H1 (cell line): ENCODE measurements at regions not wholly inside any gene's neighbourhood (a gene's known extent, or its start where the extent isn't known, plus 50 kb on each side); places are given as distances from the start of the nearest gene placed in this dataset.

Source experiments
- CEBPB ChIP-seq: IDR thresholded peaks from 2 replicates; pipeline ENCODE4 v1.6.1; 2012; ENCODE audit warnings: low read depth, low read length
- EP300 ChIP-seq, 2 experiments: IDR thresholded peaks; 1 replicate in 1 of 2; 2 replicates in 1 of 2; pipeline ENCODE4 v1.6.1; 2011 to 2012; ENCODE audit warnings: low read depth in 2 of 2, low read length in 2 of 2, mild to moderate bottlenecking in 2 of 2, borderline replicate concordance in 1 of 2, inconsistent platforms in 1 of 2, moderate library complexity in 1 of 2
- JUN ChIP-seq: IDR thresholded peaks from 2 replicates; pipeline ENCODE4 v1.6.1; 2011; ENCODE audit warnings: low read depth, mild to moderate bottlenecking, improper control_type of control experiment, low read length
- POLR2A ChIP-seq, 2 experiments: IDR thresholded peaks; 1 replicate in 1 of 2; 2 replicates in 1 of 2; pipeline ENCODE4 v1.6.1; 2011; ENCODE audit warnings: low read depth in 2 of 2, low read length in 2 of 2, mild to moderate bottlenecking in 2 of 2; ENCODE audit errors: control extremely low read depth in 1 of 2
- POLR2AphosphoS5 ChIP-seq: IDR thresholded peaks from 2 replicates; pipeline ENCODE4 v1.6.1; 2011; ENCODE audit warnings: low read depth, low read length
- SIN3A ChIP-seq, 2 experiments: IDR thresholded peaks in 1 of 2; conservative IDR thresholded peaks in 1 of 2; 2 replicates each; pipeline ENCODE4 v1.6.1; 2011 to 2012; ENCODE audit warnings: low read length in 2 of 2, improper control_type of control experiment in 1 of 2, low read depth in 1 of 2, mild to moderate bottlenecking in 1 of 2
- SP1 ChIP-seq: IDR thresholded peaks from 2 replicates; pipeline ENCODE4 v1.6.1; 2011; ENCODE audit warnings: low read depth, low read length
- TCF12 ChIP-seq: IDR thresholded peaks from 2 replicates; pipeline ENCODE4 v1.6.1; 2011; ENCODE audit warnings: low read depth, mild to moderate bottlenecking, low read length
- TEAD4 ChIP-seq: IDR thresholded peaks from 2 replicates; pipeline ENCODE4 v1.6.1; 2012; ENCODE audit warnings: low read depth, low read length, inconsistent platforms, mixed read lengths
- YY1 ChIP-seq: IDR thresholded peaks from 2 replicates; pipeline ENCODE4 v1.6.1; 2011; ENCODE audit warnings: low read depth, mild to moderate bottlenecking, low read length
- TF ChIP-seq, protein P1 (sequence below), 3 experiments: IDR thresholded peaks; 1 replicate in 2 of 3; 2 replicates in 1 of 3; pipeline versions ENCODE4 v1.5.1 to v1.6.1; 2011; ENCODE audit warnings: low read length in 3 of 3, mild to moderate bottlenecking in 3 of 3, inconsistent platforms in 2 of 3, low read depth in 1 of 3, moderate library complexity in 1 of 3; ENCODE audit not compliant: insufficient read depth in 1 of 3; ENCODE audit errors: control extremely low read depth in 1 of 3
- TF ChIP-seq, protein P2 (sequence below): IDR thresholded peaks from 2 replicates; pipeline ENCODE4 v1.6.1; 2012; ENCODE audit warnings: low read length, inconsistent platforms

DNA sequence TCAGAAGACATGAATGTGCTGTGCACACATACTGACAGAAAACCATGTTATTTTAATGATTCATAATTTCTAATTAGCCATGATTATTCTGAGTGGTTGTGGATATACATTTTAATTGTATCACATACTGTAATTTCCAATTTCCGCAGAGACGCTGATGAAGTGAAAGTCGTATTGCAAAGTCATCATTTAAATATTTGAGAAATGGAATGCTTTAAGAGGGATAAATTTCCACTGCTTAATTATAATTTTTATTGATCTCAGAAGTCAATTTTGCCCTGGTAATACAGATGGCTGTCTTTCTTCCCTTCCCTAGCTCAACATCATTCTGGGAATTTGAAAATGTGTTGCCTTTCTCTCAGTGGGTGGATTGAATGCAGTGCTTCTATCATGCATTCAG, 819.3 kb downstream of the ROBO2 start:
- TF ChIP-seq POLR2A (IDR thresholded peaks at IDR 0.05; ENCODE audit: control extremely low read depth in 1 of 2, low read depth in 2 of 2, low read length in 2 of 2) (no peak), POLR2AphosphoS5 (no peak), SIN3A (conservative IDR thresholded peaks at IDR 0.05 in 1 of 2, IDR thresholded peaks at IDR 0.05 in 1 of 2; ENCODE audit: low read depth in 1 of 2, low read length in 2 of 2) (no peak), CEBPB (no peak), JUN (no peak), YY1 (no peak), SP1 (no peak), TEAD4 (no peak), TCF12 (no peak), EP300 (IDR thresholded peaks at IDR 0.05; ENCODE audit: borderline replicate concordance in 1 of 2, low read depth in 2 of 2, low read length in 2 of 2) (no peak)
- TF ChIP-seq, protein P1, sequence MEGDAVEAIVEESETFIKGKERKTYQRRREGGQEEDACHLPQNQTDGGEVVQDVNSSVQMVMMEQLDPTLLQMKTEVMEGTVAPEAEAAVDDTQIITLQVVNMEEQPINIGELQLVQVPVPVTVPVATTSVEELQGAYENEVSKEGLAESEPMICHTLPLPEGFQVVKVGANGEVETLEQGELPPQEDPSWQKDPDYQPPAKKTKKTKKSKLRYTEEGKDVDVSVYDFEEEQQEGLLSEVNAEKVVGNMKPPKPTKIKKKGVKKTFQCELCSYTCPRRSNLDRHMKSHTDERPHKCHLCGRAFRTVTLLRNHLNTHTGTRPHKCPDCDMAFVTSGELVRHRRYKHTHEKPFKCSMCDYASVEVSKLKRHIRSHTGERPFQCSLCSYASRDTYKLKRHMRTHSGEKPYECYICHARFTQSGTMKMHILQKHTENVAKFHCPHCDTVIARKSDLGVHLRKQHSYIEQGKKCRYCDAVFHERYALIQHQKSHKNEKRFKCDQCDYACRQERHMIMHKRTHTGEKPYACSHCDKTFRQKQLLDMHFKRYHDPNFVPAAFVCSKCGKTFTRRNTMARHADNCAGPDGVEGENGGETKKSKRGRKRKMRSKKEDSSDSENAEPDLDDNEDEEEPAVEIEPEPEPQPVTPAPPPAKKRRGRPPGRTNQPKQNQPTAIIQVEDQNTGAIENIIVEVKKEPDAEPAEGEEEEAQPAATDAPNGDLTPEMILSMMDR (IDR thresholded peaks at IDR 0.05; ENCODE audit: control extremely low read depth in 1 of 3, insufficient read depth in 1 of 3, low read depth in 1 of 3, low read length in 3 of 3), result no peak
- TF ChIP-seq, protein P2, sequence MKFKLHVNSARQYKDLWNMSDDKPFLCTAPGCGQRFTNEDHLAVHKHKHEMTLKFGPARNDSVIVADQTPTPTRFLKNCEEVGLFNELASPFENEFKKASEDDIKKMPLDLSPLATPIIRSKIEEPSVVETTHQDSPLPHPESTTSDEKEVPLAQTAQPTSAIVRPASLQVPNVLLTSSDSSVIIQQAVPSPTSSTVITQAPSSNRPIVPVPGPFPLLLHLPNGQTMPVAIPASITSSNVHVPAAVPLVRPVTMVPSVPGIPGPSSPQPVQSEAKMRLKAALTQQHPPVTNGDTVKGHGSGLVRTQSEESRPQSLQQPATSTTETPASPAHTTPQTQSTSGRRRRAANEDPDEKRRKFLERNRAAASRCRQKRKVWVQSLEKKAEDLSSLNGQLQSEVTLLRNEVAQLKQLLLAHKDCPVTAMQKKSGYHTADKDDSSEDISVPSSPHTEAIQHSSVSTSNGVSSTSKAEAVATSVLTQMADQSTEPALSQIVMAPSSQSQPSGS, result no peak
